Esophagus squamous epithelium (tissue), 4 donors: ENCODE measurements at regions not wholly inside any gene's neighbourhood (a gene's known extent, or its start where the extent isn't known, plus 50 kb on each side); places are given as distances from the start of the nearest gene placed in this dataset.

Experiments
- POLR2A ChIP-seq, 4 donors: fragments of 450-650 bp; IDR thresholded peaks; one replicate each; pipeline ENCODE4 v1.6.1; 2017; ENCODE audit warnings: antibody characterized with exemption in 4 of 4, mild to moderate bottlenecking in 4 of 4, moderate library complexity in 3 of 4
- TF ChIP-seq, protein P1 (sequence below), 6 experiments: fragments of 450-650 bp in 4 of 6; fragments of 200-600 bp in 2 of 6; sonication (generic) in 2 of 6; IDR thresholded peaks; one replicate each; pipeline ENCODE4 v1.5.1; 2016 to 2019; ENCODE audit warnings: antibody characterized with exemption in 6 of 6, mild to moderate bottlenecking in 4 of 6, moderate library complexity in 4 of 6

DNA sequence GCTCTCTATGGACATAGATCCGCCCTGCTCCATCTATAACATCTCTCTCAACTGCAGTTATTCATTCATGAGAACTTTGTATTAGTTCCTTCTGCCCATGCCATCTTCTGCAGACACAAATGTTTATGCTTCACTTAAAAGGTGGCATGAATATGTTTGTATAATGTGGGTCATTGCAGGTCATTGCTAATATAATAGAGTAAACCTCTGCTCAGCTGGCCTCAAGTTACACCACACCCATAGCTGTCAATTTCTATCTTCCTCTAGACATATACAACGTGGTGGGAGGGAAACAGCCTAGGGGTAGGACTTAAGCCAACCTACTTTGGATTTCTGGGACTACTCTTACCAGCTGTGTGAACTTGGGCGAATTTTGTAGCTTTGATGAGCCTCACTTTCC, 129.8 kb downstream of the ATXN3L start:
- TF ChIP-seq, protein P1, sequence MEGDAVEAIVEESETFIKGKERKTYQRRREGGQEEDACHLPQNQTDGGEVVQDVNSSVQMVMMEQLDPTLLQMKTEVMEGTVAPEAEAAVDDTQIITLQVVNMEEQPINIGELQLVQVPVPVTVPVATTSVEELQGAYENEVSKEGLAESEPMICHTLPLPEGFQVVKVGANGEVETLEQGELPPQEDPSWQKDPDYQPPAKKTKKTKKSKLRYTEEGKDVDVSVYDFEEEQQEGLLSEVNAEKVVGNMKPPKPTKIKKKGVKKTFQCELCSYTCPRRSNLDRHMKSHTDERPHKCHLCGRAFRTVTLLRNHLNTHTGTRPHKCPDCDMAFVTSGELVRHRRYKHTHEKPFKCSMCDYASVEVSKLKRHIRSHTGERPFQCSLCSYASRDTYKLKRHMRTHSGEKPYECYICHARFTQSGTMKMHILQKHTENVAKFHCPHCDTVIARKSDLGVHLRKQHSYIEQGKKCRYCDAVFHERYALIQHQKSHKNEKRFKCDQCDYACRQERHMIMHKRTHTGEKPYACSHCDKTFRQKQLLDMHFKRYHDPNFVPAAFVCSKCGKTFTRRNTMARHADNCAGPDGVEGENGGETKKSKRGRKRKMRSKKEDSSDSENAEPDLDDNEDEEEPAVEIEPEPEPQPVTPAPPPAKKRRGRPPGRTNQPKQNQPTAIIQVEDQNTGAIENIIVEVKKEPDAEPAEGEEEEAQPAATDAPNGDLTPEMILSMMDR (IDR thresholded peaks at IDR 0.05) = no peak
- no peak for TF ChIP-seq POLR2A (IDR thresholded peaks at IDR 0.05)
